GM12891 (cell line): ENCODE measurements at regions not wholly inside any gene's neighbourhood (a gene's known extent, or its start where the extent isn't known, plus 50 kb on each side); places are given as distances from the start of the nearest gene placed in this dataset.

ENCODE experiments used
- PAX5 ChIP-seq: IDR thresholded peaks from 2 replicates; pipeline ENCODE4 v1.6.1; 2011; ENCODE audit warnings: low read length, moderate library complexity, mild to moderate bottlenecking; ENCODE audit not compliant: insufficient read depth, severe bottlenecking
- POLR2A ChIP-seq: IDR thresholded peaks from 2 replicates; pipeline ENCODE4 v1.6.1; 2011; ENCODE audit warnings: low read depth, low read length, control low read depth
- POLR2AphosphoS5 ChIP-seq: IDR thresholded peaks from 2 replicates; pipeline ENCODE4 v1.6.1; 2011; ENCODE audit warnings: low read depth, low read length, control low read depth
- POU2F2 ChIP-seq: IDR thresholded peaks from 2 replicates; pipeline ENCODE4 v1.6.1; 2011; ENCODE audit warnings: low read depth, mild to moderate bottlenecking, control low read depth, low read length, moderate library complexity
- SPI1 ChIP-seq: IDR thresholded peaks from 2 replicates; pipeline ENCODE4 v1.6.1; 2011; ENCODE audit warnings: low read depth, low read length, control low read depth
- TAF1 ChIP-seq: IDR thresholded peaks from 2 replicates; pipeline ENCODE4 v1.6.1; 2011; ENCODE audit warnings: low read depth, low read length, control low read depth

DNA sequence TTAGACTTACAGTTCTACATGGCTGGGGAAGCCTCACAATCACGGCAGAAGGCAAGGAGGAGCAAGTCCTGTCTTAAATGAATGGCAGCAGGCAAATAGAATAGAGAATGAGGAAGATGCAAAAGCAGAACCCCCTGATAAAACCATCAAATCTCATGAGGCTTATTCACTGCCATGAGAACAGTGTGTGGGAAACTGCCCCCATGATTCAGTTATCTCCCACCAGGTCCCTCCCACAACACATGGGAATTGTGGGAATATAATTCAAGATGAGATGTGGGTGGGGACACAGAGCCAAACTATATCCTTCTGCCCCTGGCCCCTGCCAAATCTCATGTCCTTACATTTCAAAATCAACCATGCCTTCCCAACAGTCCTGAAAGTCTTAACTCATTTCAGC is 367.1 kb downstream of the MED10 start:
- TF ChIP-seq TAF1, result no peak
- TF ChIP-seq POLR2AphosphoS5, result no peak
- TF ChIP-seq POLR2A, result no peak
- TF ChIP-seq PAX5, result no peak
- no peak for TF ChIP-seq SPI1
- no peak for TF ChIP-seq POU2F2
